H1 (cell line): ENCODE measurements at regions not wholly inside any gene's neighbourhood (a gene's known extent, or its start where the extent isn't known, plus 50 kb on each side); places are given as distances from the start of the nearest gene placed in this dataset.

Experiments
- CHD2 ChIP-seq: IDR thresholded peaks from 2 replicates; pipeline ENCODE4 v1.6.1; 2012; ENCODE audit warnings: low read length, improper control_type of control experiment
- CHD7 ChIP-seq: fragments of 300-600 bp; sonication (generic); IDR thresholded peaks from 2 replicates; pipeline ENCODE4 v1.7.1; 2012; ENCODE audit warnings: low read length, moderate library complexity, mild to moderate bottlenecking, inconsistent platforms; ENCODE audit not compliant: insufficient replicate concordance
- KDM5A ChIP-seq: fragments of 200-600 bp; IDR thresholded peaks from 2 replicates; pipeline ENCODE4 v1.7.1; 2012; ENCODE audit warnings: mild to moderate bottlenecking, low read length, inconsistent platforms, mixed read lengths
- SIRT6 ChIP-seq: IDR thresholded peaks from one replicate; pipeline ENCODE4 v1.7.1; 2012; ENCODE audit warnings: low read length, inconsistent platforms
- TF ChIP-seq, protein P1 (sequence below): IDR thresholded peaks from 2 replicates; pipeline ENCODE4 v1.6.1; 2012; ENCODE audit warnings: low read length, inconsistent platforms
- TF ChIP-seq, protein P2 (sequence below): IDR thresholded peaks from 2 replicates; pipeline ENCODE4 v1.6.1; 2011; ENCODE audit warnings: low read length, improper control_type of control experiment

DNA sequence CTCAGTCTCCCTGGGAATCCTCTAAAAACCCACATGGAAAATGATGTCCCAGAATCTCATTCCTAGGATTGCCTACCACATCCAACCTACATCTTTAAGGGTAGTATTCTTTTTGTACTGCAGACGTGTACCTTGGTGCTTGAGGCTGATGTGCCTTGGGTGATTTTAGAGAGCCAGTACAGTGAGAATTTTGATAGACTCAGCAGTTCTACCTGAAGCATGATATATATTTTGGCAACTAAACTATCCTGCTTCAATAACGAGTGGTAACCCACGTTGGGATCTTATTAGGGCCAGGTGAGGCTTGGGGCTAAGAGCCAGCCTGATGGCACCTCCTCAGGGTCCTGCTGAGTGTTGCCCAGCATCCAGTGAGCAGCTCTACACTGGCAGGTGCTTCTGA lies 140.4 kb downstream of the ZNF518B start (continued):
- TF ChIP-seq CHD7 (no peak), KDM5A (no peak), CHD2 (no peak), SIRT6 (no peak)
- TF ChIP-seq, protein P1, sequence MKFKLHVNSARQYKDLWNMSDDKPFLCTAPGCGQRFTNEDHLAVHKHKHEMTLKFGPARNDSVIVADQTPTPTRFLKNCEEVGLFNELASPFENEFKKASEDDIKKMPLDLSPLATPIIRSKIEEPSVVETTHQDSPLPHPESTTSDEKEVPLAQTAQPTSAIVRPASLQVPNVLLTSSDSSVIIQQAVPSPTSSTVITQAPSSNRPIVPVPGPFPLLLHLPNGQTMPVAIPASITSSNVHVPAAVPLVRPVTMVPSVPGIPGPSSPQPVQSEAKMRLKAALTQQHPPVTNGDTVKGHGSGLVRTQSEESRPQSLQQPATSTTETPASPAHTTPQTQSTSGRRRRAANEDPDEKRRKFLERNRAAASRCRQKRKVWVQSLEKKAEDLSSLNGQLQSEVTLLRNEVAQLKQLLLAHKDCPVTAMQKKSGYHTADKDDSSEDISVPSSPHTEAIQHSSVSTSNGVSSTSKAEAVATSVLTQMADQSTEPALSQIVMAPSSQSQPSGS, result no peak
- TF ChIP-seq, protein P2, sequence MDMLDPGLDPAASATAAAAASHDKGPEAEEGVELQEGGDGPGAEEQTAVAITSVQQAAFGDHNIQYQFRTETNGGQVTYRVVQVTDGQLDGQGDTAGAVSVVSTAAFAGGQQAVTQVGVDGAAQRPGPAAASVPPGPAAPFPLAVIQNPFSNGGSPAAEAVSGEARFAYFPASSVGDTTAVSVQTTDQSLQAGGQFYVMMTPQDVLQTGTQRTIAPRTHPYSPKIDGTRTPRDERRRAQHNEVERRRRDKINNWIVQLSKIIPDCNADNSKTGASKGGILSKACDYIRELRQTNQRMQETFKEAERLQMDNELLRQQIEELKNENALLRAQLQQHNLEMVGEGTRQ, result no peak
